GM12865 (cell line): ENCODE measurements at regions not wholly inside any gene's neighbourhood (a gene's known extent, or its start where the extent isn't known, plus 50 kb on each side); places are given as distances from the start of the nearest gene placed in this dataset.
"Not testable (repeated sequence)": the region's sequence is repeated elsewhere in the genome, so short reads cannot be mapped to it uniquely, and the experiment has no call there.

Experiments used
- DNase-seq: peaks from one replicate; pipeline ENCODE4 v3.0.0; 2010; ENCODE audit warnings: low read depth
- H3K4me3 ChIP-seq: 2 replicates; pipeline ENCODE4 v1.5.1; 2011; ENCODE audit warnings: mild to moderate bottlenecking, low read depth, low read length, control low read depth
- CTCF ChIP-seq: IDR thresholded peaks from 2 replicates; pipeline ENCODE4 v1.5.1; 2011; ENCODE audit warnings: low read length, control low read depth, low read depth, inconsistent platforms; ENCODE audit not compliant: insufficient read depth; ENCODE audit errors: missing control alignments

- no peak for TF ChIP-seq CTCF
- no peak for DNase-seq
- no peak overlapping the region for H3K4me3 ChIP-seq
Measured at GRCh38 chr6:150495126-150495525, 104.6 kb upstream of the PLEKHG1 start.

GRCh38 chr6:150496629-150497028, 103.1 kb upstream of the PLEKHG1 start:
- DNase-seq, result no peak
- no peak overlapping the region for H3K4me3 ChIP-seq
- TF ChIP-seq CTCF, result no peak

- TF ChIP-seq CTCF, result no peak
- no peak for DNase-seq
- no peak overlapping the region for H3K4me3 ChIP-seq
Measured at GRCh38 chr6:150499882-150500312, 99.8 kb upstream of the PLEKHG1 start.

- DNase-seq, H3K4me3 ChIP-seq: not testable (repeated sequence)
Measured at GRCh38 chr6:150500568-150500967, 99.1 kb upstream of the PLEKHG1 start.

GRCh38 chr6:150503041-150503440, 96.6 kb upstream of the PLEKHG1 start:
- DNase-seq, result no peak
- TF ChIP-seq CTCF, result no peak

GRCh38 chr6:150503586-150504339, 95.9 kb upstream of the PLEKHG1 start:
- H3K4me3 ChIP-seq, result no peak overlapping the region
- no peak for TF ChIP-seq CTCF
- no peak for DNase-seq

More at GRCh38 chr6:150503041-150503440, 96.6 kb upstream of the PLEKHG1 start:
- no peak overlapping the region for H3K4me3 ChIP-seq

- DNase-seq, H3K4me3 ChIP-seq: not testable (repeated sequence)
Measured at GRCh38 chr6:150507361-150507760, 92.3 kb upstream of the PLEKHG1 start.

- H3K4me3 ChIP-seq, result no peak overlapping the region
- no peak for DNase-seq
- no peak for TF ChIP-seq CTCF
Measured at GRCh38 chr6:150510576-150510975, 89.1 kb upstream of the PLEKHG1 start.
